GM21526 (cell line): ENCODE measurements at regions not wholly inside any gene's neighbourhood (a gene's known extent, or its start where the extent isn't known, plus 50 kb on each side); places are given as distances from the start of the nearest gene placed in this dataset.

Experiments
- ATAC-seq: cut with Tn5 transposase; IDR thresholded peaks from one replicate; pipeline ENCODE4 v1.9.1; 2021; ENCODE audit warnings: moderate library complexity; ENCODE audit not compliant: unreplicated experiment, low FRiP score

- no peak for ATAC-seq
These were observed 360.0 kb upstream of the LRATD1 start for GRCh38 chr2:14272396-14273075.

GRCh38 chr2:14273650-14274049 lies 358.9 kb upstream of the LRATD1 start:
- no peak for ATAC-seq

DNA sequence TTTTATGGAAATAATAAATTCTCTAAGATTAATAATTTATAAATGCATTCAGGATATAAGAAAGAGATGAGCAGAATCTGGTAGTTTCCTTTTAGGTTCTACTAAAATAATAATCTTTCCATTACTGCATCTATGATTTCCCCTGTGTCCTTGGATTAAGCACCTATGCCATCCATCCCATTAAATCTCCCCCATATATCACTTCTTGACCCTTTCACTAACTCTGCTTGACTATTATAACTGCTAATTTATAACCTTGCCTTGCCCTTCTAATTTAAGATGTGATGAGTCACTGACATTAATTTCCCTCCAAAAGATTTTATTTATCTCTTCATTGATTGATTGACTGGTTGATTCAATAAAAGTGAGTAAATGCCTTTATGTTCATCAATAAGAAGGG lies 348.3 kb upstream of the LRATD1 start:
- ATAC-seq, result no peak

- ATAC-seq, result no peak
These were observed 346.7 kb upstream of the LRATD1 start for GRCh38 chr2:14285812-14286211.

DNA sequence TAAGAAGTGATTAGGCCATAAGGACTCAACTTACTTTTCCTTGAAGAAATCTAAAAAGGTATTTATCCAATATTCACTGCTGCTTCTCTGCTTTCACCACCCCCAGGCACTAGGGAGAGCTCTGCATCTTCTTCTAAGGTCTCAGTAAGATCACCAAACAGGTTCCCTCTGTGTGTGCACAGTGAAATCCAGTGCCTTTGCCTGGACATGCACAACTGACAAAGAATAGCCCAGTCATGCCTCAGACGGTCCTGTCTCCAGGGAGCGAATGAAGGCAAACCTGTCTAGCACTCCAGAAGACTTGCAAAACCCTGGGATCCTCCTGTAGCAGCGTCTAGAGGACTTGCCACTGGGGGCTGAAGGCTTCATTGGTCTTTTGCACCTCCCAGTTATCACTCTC lies 344.5 kb upstream of the LRATD1 start:
- ATAC-seq, result no peak

GRCh38 chr2:14292964-14293363 lies 339.6 kb upstream of the LRATD1 start:
- ATAC-seq, result no peak

GRCh38 chr2:14297340-14297739 lies 335.2 kb upstream of the LRATD1 start:
- no peak for ATAC-seq

- ATAC-seq, result no peak
These were observed 334.6 kb upstream of the LRATD1 start for GRCh38 chr2:14297906-14298305.

DNA sequence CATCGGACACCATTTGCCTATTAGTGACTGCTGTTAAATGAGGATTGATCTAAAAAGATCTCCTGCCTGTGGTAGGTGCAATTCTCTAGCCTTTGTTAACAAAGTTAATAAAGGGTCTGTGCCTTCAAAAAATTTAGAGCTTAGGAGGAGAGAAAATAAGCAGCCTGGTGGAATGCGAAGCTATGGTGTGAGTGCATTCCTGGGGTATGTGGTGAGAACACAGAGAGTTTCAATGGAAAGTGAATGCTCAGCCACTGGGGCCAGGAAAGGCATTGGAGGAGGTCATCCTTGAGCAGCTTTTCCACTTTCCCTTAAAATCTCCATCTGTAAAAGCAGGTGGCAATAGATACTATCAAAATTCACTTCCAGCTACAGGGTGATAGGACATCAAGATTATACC lies 331.2 kb upstream of the LRATD1 start:
- ATAC-seq, result no peak

DNA sequence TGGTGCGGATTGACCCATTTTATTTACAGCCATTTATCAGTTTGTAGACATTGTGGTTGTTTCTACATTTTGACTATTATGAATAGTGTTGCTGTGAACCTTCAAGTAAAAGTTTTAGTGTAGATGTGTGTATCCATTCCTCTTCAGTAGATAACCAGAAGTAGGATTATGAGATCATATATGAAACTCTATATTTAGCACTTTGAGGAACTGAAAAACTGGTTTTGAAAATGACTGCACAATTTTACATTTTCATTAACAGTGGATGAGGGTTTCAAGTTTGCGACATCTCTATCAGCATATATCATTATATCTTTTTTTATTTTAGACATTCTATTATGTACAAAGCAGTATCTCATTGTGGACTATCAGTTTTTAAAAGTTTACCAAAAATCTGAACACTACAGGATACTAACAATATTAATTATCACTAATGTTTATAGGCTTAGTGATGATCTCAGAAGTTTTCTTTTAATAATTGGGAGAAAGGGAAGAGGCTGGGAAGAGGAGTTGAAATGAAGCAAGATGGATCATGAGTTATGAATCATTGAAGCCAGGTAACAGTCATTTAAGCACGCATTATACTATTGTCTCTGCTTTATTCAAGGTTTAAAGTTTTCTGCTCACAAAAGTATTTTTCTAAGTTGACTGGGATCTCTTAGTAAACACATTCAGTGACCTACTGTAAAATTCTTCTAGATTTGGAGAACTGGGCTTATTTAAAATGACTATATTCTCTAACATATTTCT lies 329.0 kb upstream of the LRATD1 start:
- ATAC-seq, result peak; percentile 87

DNA sequence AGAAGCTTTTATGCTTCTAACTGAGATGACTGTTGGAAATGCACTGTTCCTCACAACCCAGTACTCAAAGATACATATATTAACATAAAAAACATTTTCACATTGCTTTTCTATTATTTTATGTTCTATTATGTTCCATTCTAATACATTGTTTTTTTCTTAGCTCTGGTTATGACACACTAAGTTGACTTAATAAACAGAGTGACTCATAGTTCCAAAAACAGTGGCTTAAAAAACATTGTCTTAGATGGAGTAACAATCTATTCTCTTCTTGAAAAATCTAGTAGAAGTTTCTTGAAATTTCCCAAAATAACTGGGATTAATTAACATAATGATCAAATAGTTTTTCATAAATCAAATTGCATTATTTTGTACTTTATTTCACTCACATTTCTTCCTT lies 328.2 kb upstream of the LRATD1 start:
- ATAC-seq, result no peak

GRCh38 chr2:14306268-14306861 lies 326.2 kb upstream of the LRATD1 start:
- ATAC-seq, result peak; percentile 69

DNA sequence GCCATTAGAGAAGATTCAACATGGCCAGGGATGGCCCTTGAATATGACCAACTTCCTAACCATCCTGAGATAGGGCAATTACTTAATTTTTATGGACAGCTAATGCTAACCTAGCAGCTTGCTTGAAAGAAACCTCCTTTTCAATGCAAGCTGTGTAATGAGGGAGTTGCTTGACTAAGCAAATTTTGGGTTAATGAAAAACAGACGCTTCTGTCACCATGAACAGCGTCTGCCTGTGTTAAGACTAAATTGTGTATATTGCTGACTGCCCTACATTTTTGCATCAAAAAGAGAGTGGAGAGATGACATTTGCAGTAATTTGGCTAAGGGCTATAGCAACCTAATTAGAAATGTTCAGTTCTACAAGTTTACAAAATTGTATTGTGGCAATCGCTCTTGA lies 319.2 kb upstream of the LRATD1 start:
- no peak for ATAC-seq

DNA sequence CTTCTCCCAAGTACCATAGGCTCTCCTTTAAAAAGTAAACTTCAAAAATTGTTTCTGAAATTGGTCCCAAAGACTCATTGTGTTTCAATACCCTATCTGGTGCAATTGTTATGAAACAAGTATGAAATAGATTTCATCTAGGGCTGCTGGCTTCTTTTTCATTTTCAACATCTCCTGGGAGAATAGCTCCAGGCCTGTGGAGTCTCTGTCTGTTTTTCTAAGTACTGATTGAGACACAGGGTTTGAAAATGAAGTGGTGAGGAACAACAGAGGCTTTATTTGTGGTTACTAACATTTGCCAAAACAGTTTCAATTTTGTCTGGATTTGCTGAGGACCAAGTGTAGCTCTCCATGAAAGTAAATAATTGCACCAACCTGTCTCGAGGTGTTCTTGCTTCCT lies 315.9 kb upstream of the LRATD1 start:
- ATAC-seq, result no peak

DNA sequence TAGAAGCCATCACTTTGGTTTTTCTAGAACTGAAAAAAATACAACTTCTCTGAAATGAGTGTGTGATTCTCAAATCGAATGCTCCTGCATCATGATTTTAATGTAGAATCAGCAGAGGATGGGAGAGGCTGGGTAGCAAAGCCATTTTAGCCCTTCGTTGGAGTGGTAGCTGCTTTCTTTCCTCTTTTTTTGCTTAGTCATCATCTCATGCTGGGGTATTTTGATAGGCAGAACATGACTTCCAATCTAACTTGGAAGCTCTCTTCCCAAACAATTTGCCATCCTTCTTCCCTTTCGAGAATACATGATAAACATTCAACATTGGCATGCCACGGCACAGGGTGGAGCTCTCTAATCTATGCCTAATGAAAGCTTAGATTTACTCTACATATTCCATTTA lies 311.2 kb upstream of the LRATD1 start:
- ATAC-seq, result no peak

GRCh38 chr2:14322306-14322705 lies 310.2 kb upstream of the LRATD1 start:
- ATAC-seq, result no peak

DNA sequence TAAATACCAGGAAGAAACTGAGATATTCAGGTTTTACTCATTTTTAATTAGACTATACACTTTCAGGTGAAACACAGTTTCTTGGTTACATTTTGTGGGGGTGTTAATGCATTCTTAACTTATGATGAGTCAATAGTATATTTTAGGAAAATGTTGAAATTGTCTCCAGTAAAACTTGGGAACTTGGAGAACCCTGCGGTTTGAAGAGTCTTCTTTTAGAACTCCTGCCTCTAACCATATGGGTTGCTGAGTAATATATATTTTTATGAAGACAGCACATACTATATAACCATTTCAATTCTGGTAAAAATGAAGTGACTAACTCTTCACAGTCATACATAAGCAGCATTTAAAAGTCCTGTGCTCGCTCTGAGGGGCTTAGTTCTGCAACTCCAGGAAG lies 308.2 kb upstream of the LRATD1 start:
- no peak for ATAC-seq

GRCh38 chr2:14330884-14331283 lies 301.6 kb upstream of the LRATD1 start:
- ATAC-seq, result no peak

GRCh38 chr2:14336759-14337382 lies 295.6 kb upstream of the LRATD1 start:
- ATAC-seq, result no peak

- no peak for ATAC-seq
These were observed 291.8 kb upstream of the LRATD1 start for GRCh38 chr2:14340703-14341102.

- no peak for ATAC-seq
These were observed 290.2 kb upstream of the LRATD1 start for GRCh38 chr2:14342313-14342712.
